ENCODE measurements at regions not wholly inside any gene's neighbourhood (a gene's known extent, or its start where the extent isn't known, plus 50 kb on each side); places are given as distances from the start of the nearest gene placed in this dataset.

DNA sequence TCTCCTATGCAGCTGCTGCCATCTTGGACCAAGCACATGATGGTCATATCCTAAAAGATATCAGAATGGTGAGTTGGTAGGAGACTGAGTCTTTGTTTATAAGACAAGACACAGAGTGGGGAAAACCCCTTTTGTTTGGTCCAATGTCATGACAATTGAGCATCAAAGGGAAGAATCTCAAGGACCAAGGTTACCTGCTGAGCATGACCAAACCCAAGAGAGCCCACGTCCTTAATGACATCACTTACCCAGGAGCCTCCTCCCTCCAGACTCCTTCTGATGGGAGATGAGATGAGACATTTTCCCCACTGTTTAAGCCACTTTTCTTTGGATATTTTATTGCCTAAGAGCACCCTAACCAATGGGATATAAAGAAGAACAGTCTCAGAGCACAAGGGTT, 478.1 kb downstream of the NPIPA7 start:
- TF ChIP-seq, protein P1, sequence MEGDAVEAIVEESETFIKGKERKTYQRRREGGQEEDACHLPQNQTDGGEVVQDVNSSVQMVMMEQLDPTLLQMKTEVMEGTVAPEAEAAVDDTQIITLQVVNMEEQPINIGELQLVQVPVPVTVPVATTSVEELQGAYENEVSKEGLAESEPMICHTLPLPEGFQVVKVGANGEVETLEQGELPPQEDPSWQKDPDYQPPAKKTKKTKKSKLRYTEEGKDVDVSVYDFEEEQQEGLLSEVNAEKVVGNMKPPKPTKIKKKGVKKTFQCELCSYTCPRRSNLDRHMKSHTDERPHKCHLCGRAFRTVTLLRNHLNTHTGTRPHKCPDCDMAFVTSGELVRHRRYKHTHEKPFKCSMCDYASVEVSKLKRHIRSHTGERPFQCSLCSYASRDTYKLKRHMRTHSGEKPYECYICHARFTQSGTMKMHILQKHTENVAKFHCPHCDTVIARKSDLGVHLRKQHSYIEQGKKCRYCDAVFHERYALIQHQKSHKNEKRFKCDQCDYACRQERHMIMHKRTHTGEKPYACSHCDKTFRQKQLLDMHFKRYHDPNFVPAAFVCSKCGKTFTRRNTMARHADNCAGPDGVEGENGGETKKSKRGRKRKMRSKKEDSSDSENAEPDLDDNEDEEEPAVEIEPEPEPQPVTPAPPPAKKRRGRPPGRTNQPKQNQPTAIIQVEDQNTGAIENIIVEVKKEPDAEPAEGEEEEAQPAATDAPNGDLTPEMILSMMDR (IDR thresholded peaks at IDR 0.05), result no peak
- no peak for TF ChIP-seq POLR2A (IDR thresholded peaks at IDR 0.05)

All from esophagus squamous epithelium (tissue), 4 donors.